Immature natural killer cell (primary cell): ENCODE measurements at regions not wholly inside any gene's neighbourhood (a gene's known extent, or its start where the extent isn't known, plus 50 kb on each side); places are given as distances from the start of the nearest gene placed in this dataset.

Source experiments
- DNase-seq, 3 donors: peaks; one replicate each; pipeline ENCODE4 v3.0.0; 2022; ENCODE audit warnings: mixed read lengths in 1 of 3
- H3K27ac Mint-ChIP-seq, 6 donors: one replicate each; pipeline ENCODE4 v1.8.0; 2020; ENCODE audit warnings: mixed read lengths in 6 of 6, mild to moderate bottlenecking in 5 of 6, inconsistent platforms in 4 of 6, moderate library complexity in 3 of 6
- H3K27me3 Mint-ChIP-seq, 3 donors: one replicate each; pipeline ENCODE4 v1.8.0; 2020 to 2021; ENCODE audit warnings: low read depth in 3 of 3, mild to moderate bottlenecking in 3 of 3, mixed read lengths in 3 of 3, moderate library complexity in 3 of 3, inconsistent platforms in 1 of 3
- H3K36me3 Mint-ChIP-seq, 3 donors: one replicate each; pipeline ENCODE4 v1.8.0; 2020; ENCODE audit warnings: mixed read lengths in 3 of 3, inconsistent platforms in 2 of 3, mild to moderate bottlenecking in 2 of 3
- H3K4me1 Mint-ChIP-seq, 2 donors: one replicate each; pipeline ENCODE4 v1.8.0; 2020; ENCODE audit warnings: inconsistent platforms in 2 of 2, mild to moderate bottlenecking in 2 of 2, mixed read lengths in 2 of 2, moderate library complexity in 1 of 2
- H3K4me3 Mint-ChIP-seq, 5 donors: one replicate each; pipeline ENCODE4 v1.8.0; 2020; ENCODE audit warnings: mild to moderate bottlenecking in 5 of 5, mixed read lengths in 5 of 5, inconsistent platforms in 3 of 5, moderate library complexity in 3 of 5
- H3K9me3 Mint-ChIP-seq, 6 donors: one replicate each; pipeline ENCODE4 v1.8.0; 2020; ENCODE audit warnings: mild to moderate bottlenecking in 6 of 6, mixed read lengths in 6 of 6, inconsistent platforms in 4 of 6, moderate library complexity in 3 of 6

DNA sequence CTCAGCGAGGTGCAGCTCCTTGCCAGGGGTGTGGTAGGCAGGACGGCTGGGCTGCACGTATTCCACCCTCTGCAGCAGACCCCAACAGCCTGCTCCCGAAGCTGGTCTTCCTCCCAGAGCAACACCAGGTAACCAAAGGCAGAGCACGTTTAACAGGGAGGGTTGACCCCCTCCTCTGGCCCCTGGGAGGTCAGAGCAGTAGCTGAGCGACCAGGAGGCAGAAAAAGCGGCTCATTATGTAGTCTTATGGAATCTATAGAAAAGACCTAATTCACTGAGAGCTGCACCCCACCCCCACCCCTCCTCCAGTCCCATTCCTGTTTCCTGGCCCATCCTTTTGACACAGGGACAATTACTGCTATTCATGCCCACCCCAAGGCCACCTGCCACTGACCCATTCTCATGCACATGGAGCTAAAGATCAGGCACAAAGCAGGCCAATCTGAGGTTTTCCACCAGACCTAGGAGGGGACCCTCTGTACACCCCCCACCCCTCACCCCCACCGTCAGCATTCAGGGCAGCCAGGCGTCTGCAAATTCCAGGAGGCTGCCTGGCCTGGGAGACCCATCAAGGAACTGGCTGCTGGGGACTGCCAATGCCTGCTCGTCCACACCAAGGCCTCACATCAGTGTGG, 60.9 kb upstream of the FZD7 start:
- Mint-ChIP-seq H3K9me3 (no peaks in the 10 kb centered on the region), H3K27ac (no peak overlapping the region), H3K36me3 (no peaks in the 10 kb centered on the region), H3K4me1 (no peaks in the 10 kb centered on the region), H3K4me3 (no peak overlapping the region), H3K27me3 (peaks cover 0 to 21% (median 0%) of the 10 kb centered on the region in 3 donors)
- DNase-seq, result no peak

DNA sequence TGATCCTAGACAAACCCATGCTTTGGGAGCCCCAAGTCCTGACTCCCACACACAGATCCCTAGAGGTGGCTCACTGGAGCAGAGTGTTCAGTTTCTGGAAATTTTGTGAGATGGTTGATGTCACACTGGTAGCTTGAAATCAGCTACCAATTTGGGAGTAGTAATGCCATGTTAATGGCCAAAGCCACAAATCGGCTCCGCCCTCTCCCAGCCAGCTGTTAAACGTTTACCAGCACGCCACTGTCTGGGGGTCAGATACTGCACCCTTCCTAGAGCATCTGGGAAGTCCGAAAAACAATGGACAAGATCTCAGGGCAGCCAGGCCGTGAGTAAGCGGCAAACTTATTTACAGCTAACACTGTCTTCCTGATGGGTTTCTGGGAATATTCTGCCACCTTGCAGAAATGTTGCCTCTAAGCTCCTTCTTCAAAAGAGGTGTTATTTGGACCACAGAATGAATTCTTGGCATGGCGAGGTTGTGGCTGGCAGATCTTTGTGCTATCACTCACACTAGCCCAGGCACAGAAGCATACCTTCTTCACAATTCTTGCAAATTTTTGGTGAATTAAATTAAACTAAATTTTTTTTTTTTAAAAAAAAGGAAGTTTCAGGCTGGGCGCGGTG, 60.2 kb upstream of the FZD7 start:
- Mint-ChIP-seq H3K27me3 (peaks cover 0 to 22% (median 0%) of the 10 kb centered on the region in 3 donors), H3K27ac (no peak overlapping the region), H3K36me3 (no peaks in the 10 kb centered on the region), H3K4me1 (no peaks in the 10 kb centered on the region), H3K4me3 (no peak overlapping the region), H3K9me3 (no peaks in the 10 kb centered on the region)
- no peak for DNase-seq

DNA sequence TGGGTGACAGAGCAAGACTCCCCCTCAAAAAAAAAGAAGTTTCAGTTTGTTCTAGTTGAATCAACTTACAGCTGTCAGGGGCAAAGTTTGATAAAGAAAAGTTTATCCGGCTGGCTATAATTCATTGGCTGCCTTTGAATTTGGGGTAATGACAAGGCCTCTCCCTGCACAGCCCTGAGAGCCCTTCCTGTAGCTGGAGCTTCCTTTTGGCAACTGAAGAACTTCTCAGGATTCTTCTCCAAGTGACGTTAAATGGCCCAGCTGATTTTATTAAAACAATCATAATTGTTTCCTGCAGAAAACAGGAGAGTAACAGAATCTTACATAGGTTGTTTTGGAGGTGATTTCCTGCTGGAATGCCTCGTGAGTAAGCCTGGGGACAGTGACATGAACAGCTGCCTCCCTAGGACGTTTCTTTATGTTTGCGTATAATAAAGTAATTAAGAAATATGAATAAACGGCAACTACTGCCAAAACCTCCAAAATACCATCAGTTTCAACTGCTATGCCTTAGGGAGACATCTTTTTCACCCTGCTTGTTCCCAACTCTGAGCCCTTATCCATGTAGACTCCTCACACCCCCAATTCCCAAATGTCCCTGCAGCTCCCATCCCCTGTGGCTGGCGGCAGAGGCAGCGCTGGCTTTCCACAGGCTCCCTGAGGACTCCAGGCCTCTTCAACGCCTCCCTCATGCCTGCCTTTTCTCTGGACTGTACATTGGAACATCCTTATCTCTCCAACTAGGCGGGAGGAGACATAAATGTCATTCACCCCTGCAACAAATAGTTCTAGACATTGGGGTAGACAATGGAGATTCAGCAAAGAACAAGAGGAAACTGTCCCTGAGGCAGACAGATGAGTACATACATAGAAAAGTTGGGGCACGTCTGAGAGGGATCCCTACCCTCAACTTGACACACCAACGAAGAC, 59.2 kb upstream of the FZD7 start:
- no peaks in the 10 kb centered on the region for H3K9me3 Mint-ChIP-seq
- no peaks in the 10 kb centered on the region for H3K4me1 Mint-ChIP-seq
- H3K4me3 Mint-ChIP-seq, result no peak overlapping the region
- peaks cover 0 to 26% (median 6%) of the 10 kb centered on the region in 3 donors for H3K27me3 Mint-ChIP-seq
- H3K27ac Mint-ChIP-seq, result no peak overlapping the region
- H3K36me3 Mint-ChIP-seq, result no peaks in the 10 kb centered on the region
- no peak for DNase-seq

DNA sequence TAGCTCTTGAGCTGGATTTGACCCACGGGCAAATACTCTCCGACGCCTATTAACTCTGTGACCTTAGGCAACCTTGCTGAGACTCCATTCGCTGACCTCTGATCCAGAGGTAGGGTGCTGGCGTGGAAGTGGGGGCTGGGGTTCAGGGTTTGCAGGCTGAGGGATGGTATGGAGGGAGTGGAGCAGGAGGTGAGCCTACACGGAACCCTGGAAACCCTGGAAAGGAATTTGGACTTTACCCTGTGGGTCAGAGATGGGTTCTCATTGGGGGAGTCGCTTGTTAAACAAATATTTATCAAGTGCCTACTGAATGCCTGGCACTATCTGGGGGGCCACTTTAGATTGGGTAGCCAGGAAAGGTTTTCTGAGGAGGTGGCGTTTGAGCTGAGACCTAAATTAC, 58.2 kb upstream of the FZD7 start:
- H3K4me1 Mint-ChIP-seq, result no peaks in the 10 kb centered on the region
- H3K27me3 Mint-ChIP-seq, result peaks cover 0 to 22% (median 6%) of the 10 kb centered on the region in 3 donors
- no peak overlapping the region for H3K4me3 Mint-ChIP-seq
- DNase-seq, result no peak
- H3K27ac Mint-ChIP-seq, result no peak overlapping the region
- no peaks in the 10 kb centered on the region for H3K9me3 Mint-ChIP-seq
- H3K36me3 Mint-ChIP-seq, result no peaks in the 10 kb centered on the region

DNA sequence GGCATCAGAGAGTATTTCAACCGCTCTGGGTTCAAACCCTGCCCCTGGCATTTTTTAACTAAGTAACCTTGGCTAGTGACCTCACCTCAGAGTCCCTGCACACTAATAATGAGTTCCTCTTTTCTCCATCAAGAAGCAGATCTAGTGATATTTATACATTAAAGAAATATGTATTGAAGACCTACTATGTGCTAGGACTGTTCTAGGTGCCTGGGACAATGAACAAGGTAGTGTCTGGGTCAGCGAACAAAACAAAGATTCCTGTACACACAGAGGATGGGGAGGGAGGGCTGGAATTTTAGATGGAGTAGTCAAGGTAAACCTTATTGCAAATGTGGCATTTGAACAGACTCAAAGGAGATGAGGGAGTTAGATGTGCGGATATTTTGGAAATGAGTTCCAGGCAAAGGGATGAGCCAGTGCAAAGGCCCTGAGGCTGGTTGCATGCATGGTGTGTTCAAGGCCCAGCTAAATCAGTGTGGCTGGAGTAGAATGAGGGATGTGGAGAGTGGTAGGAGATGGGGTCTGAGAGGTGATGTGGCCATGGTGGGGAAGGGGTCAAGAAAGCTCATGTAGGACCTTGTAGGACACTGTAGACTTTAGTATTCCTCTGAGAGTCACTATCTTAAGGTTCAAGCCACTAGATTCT, 57.6 kb upstream of the FZD7 start:
- H3K4me1 Mint-ChIP-seq, result no peaks in the 10 kb centered on the region

DNA sequence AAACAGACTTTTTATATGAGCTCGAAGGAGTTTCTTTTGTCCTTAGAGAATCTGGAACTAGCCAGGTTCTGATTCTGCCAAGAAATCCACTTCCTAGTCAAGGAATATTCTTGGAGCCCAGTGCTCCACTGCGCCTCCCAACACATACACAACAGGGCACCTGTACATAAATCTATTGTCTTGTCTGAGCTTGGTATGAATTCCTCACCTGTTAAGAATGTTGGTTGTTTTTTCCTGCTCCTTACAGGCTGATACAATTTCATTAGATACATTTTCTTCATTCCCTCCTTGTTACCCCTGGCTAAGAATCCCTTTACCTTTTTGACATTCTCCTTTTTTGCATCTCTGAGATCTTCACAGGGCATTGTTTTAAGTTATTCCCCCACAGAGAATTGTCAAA, 56.0 kb upstream of the FZD7 start:
- H3K27me3 Mint-ChIP-seq, result peaks cover 0 to 18% (median 6%) of the 10 kb centered on the region in 3 donors
- H3K4me1 Mint-ChIP-seq, result no peaks in the 10 kb centered on the region
- no peak overlapping the region for H3K27ac Mint-ChIP-seq
- H3K9me3 Mint-ChIP-seq, result no peaks in the 10 kb centered on the region
- no peak overlapping the region for H3K4me3 Mint-ChIP-seq
- DNase-seq, result no peak
- no peaks in the 10 kb centered on the region for H3K36me3 Mint-ChIP-seq

More for the DNA sequence above, 57.6 kb upstream of the FZD7 start:
- Mint-ChIP-seq H3K4me3 (no peak overlapping the region), H3K27ac (no peak overlapping the region), H3K9me3 (no peaks in the 10 kb centered on the region), H3K36me3 (no peaks in the 10 kb centered on the region), H3K27me3 (peaks cover 0 to 21% (median 6%) of the 10 kb centered on the region in 3 donors)
- no peak for DNase-seq

DNA sequence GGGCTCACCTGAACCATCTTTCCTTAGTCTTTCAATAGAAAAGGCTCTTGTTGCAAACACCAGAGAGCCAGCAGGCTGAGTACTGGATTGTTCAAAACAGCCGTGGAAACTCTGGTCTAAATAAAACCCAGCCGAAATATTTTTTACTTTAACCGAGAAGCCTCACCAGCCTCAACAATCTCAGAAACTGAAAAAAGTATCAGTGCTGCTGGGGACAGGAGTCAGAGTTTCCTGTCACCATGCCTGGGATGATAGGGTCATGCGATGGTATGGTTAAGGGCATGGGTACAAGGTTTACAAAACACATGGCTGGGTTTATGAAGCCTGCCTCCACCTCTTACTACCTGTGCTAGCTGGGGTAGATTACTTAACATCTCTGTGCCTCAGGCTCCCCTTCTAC, 55.3 kb upstream of the FZD7 start:
- Mint-ChIP-seq H3K27me3 (peaks cover 0 to 18% (median 6%) of the 10 kb centered on the region in 3 donors), H3K4me1 (no peaks in the 10 kb centered on the region), H3K9me3 (no peaks in the 10 kb centered on the region), H3K36me3 (no peaks in the 10 kb centered on the region), H3K27ac (no peak overlapping the region), H3K4me3 (no peak overlapping the region)
- no peak for DNase-seq

DNA sequence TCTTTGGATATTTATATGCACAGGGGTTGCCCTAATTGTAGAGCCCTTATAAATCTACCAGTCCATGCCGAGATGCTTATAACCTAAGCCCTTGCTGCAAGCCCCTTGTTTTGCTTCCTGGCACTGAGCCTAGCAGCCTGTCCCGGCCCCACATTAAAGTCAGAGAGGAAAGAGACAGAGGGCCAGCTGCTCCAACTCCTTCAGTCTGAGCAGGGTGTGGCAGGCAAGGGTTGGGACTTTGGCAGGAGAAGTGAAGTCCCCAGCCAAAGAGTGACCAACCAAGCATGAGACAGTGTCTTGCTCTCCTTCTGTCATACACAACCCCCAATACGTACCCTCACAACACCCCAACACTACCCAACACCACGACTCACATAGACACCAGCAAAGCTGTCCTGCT, 54.7 kb upstream of the FZD7 start:
- no peaks in the 10 kb centered on the region for H3K4me1 Mint-ChIP-seq
- no peaks in the 10 kb centered on the region for H3K36me3 Mint-ChIP-seq
- H3K27me3 Mint-ChIP-seq, result peaks cover 0 to 18% (median 6%) of the 10 kb centered on the region in 3 donors
- H3K27ac Mint-ChIP-seq, result no peak overlapping the region
- H3K9me3 Mint-ChIP-seq, result no peaks in the 10 kb centered on the region
- no peak for DNase-seq
- no peak overlapping the region for H3K4me3 Mint-ChIP-seq

DNA sequence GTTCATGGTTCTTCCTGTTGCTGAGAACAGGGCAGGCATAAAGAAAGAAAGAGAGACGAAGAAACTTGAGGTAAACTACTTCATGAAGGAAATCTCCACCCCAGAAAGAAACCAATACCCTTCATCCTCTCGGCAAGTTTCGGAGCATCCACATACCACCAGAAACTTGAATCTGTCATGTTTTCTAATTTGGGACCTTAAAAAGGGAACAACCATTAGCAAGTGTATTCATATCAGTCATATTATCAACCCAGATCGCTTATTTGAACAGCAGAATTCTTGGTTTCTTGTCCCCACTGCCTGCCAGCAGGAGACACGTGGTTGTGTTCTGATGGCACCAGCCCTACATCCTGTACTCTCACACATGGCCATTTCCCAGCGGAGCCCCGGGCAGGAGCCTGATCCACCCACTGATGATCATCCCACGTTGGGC, 53.2 kb upstream of the FZD7 start:
- Mint-ChIP-seq H3K36me3 (no peaks in the 10 kb centered on the region), H3K9me3 (no peaks in the 10 kb centered on the region), H3K4me1 (no peaks in the 10 kb centered on the region), H3K27me3 (peaks cover 0 to 15% (median 6%) of the 10 kb centered on the region in 3 donors), H3K27ac (no peak overlapping the region), H3K4me3 (no peak overlapping the region)
- no peak for DNase-seq

DNA sequence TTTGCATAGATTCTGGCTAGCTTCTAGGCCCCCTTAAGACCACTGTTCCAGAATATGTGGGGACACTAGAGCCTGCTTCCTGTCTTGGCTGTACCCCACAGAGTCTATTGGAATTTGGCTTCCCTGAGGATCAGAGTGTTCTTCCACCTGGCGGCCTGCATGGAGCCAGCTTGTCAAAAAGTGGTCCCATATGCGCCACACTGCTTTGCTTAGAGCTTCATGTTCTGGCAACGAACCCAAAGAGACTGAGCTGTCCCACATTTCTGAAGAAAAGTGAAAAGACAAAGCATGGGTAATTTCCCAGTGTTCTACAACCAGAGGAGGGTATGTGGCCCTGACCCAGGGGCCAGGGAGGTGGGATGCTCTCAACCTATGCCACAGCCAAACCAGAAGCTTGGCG, 52.7 kb upstream of the FZD7 start:
- H3K27ac Mint-ChIP-seq, result no peak overlapping the region
- DNase-seq, result no peak
- H3K27me3 Mint-ChIP-seq, result peaks cover 0 to 13% (median 6%) of the 10 kb centered on the region in 3 donors
- H3K9me3 Mint-ChIP-seq, result no peaks in the 10 kb centered on the region
- H3K4me1 Mint-ChIP-seq, result no peaks in the 10 kb centered on the region
- no peaks in the 10 kb centered on the region for H3K36me3 Mint-ChIP-seq
- H3K4me3 Mint-ChIP-seq, result no peak overlapping the region

DNA sequence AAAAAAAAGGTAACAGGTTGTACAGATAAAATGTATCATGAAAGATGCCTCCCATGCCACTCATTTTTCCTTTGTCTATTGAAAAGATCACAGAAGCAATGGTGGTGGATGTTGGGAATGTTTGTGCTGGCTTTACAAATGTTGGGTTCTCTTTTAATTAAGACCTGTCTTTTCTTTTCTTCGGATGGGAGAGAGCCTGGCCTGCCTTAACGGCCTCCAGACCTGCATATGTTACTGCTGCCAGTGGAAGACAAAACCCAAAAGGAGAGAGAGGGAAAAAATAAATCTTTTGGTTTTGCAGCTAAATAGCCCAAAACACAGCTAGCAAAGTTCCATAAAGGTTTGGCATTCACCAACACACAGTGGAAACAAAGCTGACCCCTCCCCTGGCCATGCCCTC, 50.5 kb upstream of the FZD7 start:
- Mint-ChIP-seq H3K27ac (no peak overlapping the region), H3K4me3 (no peak overlapping the region), H3K27me3 (peaks cover 0 to 8% (median 6%) of the 10 kb centered on the region in 3 donors), H3K4me1 (no peaks in the 10 kb centered on the region), H3K9me3 (no peaks in the 10 kb centered on the region), H3K36me3 (no peaks in the 10 kb centered on the region)
- DNase-seq, result no peak

DNA sequence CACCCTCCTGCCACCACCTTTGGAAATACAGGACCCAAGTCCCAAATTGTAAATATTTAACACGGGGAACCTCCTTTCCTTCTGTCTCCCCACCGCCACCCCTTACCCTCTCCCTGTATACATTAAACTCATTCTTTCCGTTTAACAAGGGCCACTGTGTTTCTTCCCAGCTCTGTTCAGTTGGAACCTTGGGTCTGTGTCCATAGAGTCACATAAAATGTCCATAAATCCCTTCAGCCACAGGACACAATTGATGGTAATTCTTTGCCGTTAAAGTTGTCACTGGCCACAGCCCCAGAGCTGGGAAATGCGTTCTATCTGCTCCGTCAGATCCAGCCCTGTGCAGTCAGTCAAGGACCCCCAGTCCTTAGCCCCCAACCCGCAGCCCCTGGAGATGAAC, 49.9 kb upstream of the FZD7 start:
- Mint-ChIP-seq H3K27me3 (peaks cover 0 to 5% (median 3%) of the 10 kb centered on the region in 3 donors), H3K4me1 (no peaks in the 10 kb centered on the region), H3K4me3 (no peak overlapping the region), H3K27ac (no peak overlapping the region), H3K9me3 (no peaks in the 10 kb centered on the region), H3K36me3 (no peaks in the 10 kb centered on the region)
- no peak for DNase-seq
